OCI-LY1 (cell line): ENCODE measurements at regions not wholly inside any gene's neighbourhood (a gene's known extent, or its start where the extent isn't known, plus 50 kb on each side); places are given as distances from the start of the nearest gene placed in this dataset.

Experiments used
- H2AFZ ChIP-seq: fragments of 200-600 bp; sonication (generic), shearing (Covaris generic); 2 replicates; pipeline ENCODE4 v1.6.0; 2014; ENCODE audit warnings: antibody characterized with exemption, mild to moderate bottlenecking, low read length
- H3F3A ChIP-seq: fragments of 200-600 bp; sonication (generic), shearing (Covaris generic); 2 replicates; pipeline ENCODE4 v1.6.0; 2014; ENCODE audit warnings: mild to moderate bottlenecking, antibody characterized with exemption, low read length, moderate library complexity; ENCODE audit not compliant: insufficient read depth
- H3K27ac ChIP-seq: fragments of 200-600 bp; sonication (generic); 2 replicates; pipeline ENCODE4 v1.5.1; 2014; ENCODE audit warnings: low read length, mixed run types, mild to moderate bottlenecking, low read depth; ENCODE audit not compliant: poor library complexity, severe bottlenecking
- H3K27me3 ChIP-seq: fragments of 200-600 bp; sonication (generic); 2 replicates; pipeline ENCODE4 v1.6.0; 2014; ENCODE audit warnings: antibody characterized with exemption, mild to moderate bottlenecking, low read length, moderate library complexity; ENCODE audit not compliant: insufficient read depth
- H3K36me3 ChIP-seq: fragments of 200-600 bp; sonication (generic); 2 replicates; pipeline ENCODE4 v1.6.1; 2014; ENCODE audit warnings: mild to moderate bottlenecking, antibody characterized with exemption, low read length, moderate library complexity, mixed read lengths; ENCODE audit not compliant: insufficient read depth
- H3K4me1 ChIP-seq: fragments of 200-600 bp; sonication (generic); 2 replicates; pipeline ENCODE4 v1.5.1; 2014; ENCODE audit warnings: mild to moderate bottlenecking, low read length, moderate library complexity; ENCODE audit not compliant: insufficient read depth, severe bottlenecking
- H3K4me2 ChIP-seq: fragments of 200-600 bp; sonication (generic), shearing (Covaris generic); 2 replicates; pipeline ENCODE4 v1.6.1; 2014; ENCODE audit warnings: low read length
- H3K4me3 ChIP-seq: fragments of 200-600 bp; sonication (generic); 2 replicates; pipeline ENCODE4 v1.5.1; 2014; ENCODE audit warnings: low read length, low read depth, mild to moderate bottlenecking, mixed read lengths; ENCODE audit not compliant: poor library complexity, severe bottlenecking
- H3K79me2 ChIP-seq: fragments of 200-600 bp; shearing (Covaris generic); 2 replicates; pipeline ENCODE4 v1.6.1; 2016; ENCODE audit warnings: mixed run types, low read length, mixed read lengths; ENCODE audit not compliant: insufficient read depth
- H3K9ac ChIP-seq: fragments of 200-600 bp; sonication (generic), shearing (Covaris generic); 2 replicates; pipeline ENCODE4 v1.6.1; 2014; ENCODE audit warnings: mild to moderate bottlenecking, low read length, mixed read lengths
- H3K9me2 ChIP-seq: fragments of 200-600 bp; sonication (generic), shearing (Covaris generic); 2 replicates; pipeline ENCODE4 v1.6.1; 2014; ENCODE audit warnings: low read depth, mild to moderate bottlenecking, low read length, mixed read lengths
- H3K9me3 ChIP-seq: fragments of 200-600 bp; shearing (Covaris generic); 2 replicates; pipeline ENCODE4 v1.6.1; 2014; ENCODE audit warnings: low read length, mixed read lengths
- H4K20me1 ChIP-seq: fragments of 200-600 bp; sonication (generic), shearing (Covaris generic); 2 replicates; pipeline ENCODE4 v1.6.0; 2016; ENCODE audit warnings: mild to moderate bottlenecking, low read length; ENCODE audit not compliant: insufficient read depth
- EZH2 ChIP-seq: fragments of 200-600 bp; sonication (generic), shearing (Covaris generic); IDR thresholded peaks from 2 replicates; pipeline ENCODE4 v1.8.0; 2017; ENCODE audit warnings: borderline replicate concordance, mixed run types, mild to moderate bottlenecking, antibody characterized with exemption, low read length, moderate library complexity, mixed read lengths
- TF ChIP-seq, protein P1 (sequence below): fragments of 200-600 bp; sonication (generic), shearing (Covaris generic); IDR thresholded peaks from 2 replicates; pipeline ENCODE4 v1.5.1; 2017; ENCODE audit warnings: mild to moderate bottlenecking, antibody characterized with exemption, low read length, moderate library complexity, mixed read lengths

DNA sequence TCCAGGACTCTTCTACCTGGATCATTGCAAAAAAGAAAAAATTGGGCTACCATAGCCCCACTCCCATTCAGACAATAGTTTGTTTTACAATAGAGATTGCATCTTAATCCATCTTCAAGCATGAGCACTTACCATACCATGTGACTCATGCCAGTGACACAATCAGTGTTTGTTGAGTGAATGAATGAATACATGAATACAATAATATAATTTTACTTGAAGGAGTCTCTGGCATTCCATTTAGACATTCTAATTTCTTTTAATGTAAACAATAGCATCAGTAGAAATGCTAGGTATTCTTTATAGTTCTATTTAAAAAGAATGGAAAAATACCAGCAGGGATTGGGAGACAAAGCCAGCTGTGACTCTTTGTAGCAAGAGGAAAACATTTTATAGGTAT, 141.6 kb upstream of the AKR1E2 start:
- Histone ChIP-seq H3K36me3 (no peaks in the 10 kb centered on the region), H3K9ac (no peak overlapping the region), H3K9me3 (no peaks in the 10 kb centered on the region), H3K4me1 (no peaks in the 10 kb centered on the region), H4K20me1 (no peaks in the 10 kb centered on the region), H3K27me3 (no peaks in the 10 kb centered on the region), H3K27ac (no peak overlapping the region), H3F3A (no peaks in the 10 kb centered on the region), H3K9me2 (no peaks in the 10 kb centered on the region), H3K4me2 (no peak overlapping the region), H2AFZ (no peak overlapping the region), H3K4me3 (no peak overlapping the region), H3K79me2 (no peaks in the 10 kb centered on the region)
- TF ChIP-seq, protein P1, sequence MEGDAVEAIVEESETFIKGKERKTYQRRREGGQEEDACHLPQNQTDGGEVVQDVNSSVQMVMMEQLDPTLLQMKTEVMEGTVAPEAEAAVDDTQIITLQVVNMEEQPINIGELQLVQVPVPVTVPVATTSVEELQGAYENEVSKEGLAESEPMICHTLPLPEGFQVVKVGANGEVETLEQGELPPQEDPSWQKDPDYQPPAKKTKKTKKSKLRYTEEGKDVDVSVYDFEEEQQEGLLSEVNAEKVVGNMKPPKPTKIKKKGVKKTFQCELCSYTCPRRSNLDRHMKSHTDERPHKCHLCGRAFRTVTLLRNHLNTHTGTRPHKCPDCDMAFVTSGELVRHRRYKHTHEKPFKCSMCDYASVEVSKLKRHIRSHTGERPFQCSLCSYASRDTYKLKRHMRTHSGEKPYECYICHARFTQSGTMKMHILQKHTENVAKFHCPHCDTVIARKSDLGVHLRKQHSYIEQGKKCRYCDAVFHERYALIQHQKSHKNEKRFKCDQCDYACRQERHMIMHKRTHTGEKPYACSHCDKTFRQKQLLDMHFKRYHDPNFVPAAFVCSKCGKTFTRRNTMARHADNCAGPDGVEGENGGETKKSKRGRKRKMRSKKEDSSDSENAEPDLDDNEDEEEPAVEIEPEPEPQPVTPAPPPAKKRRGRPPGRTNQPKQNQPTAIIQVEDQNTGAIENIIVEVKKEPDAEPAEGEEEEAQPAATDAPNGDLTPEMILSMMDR = no peak
- no peak for TF ChIP-seq EZH2

DNA sequence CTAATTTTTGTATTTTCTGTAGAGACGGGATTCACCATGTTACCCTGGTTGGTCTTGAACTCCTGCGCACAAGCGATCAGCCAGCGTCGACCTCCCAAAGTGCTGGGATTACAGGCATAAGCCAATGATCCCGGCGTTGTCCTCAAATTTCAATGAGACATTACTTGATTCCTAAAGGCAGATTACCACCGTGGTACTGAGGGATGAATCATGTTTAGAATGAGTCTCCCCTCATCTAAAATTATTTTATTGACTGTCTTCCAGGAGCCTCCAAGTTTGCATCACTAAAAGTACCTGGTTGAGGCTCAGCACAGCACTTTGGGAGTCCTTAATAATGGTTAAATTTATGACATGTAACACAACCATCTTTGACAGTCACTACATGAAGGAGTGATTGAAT, 142.2 kb upstream of the AKR1E2 start:
- Histone ChIP-seq H3K4me2 (no peak overlapping the region), H3K9ac (no peak overlapping the region), H3K79me2 (no peaks in the 10 kb centered on the region), H3K9me3 (no peaks in the 10 kb centered on the region), H3F3A (no peaks in the 10 kb centered on the region), H3K36me3 (no peaks in the 10 kb centered on the region), H4K20me1 (no peaks in the 10 kb centered on the region), H3K4me1 (no peaks in the 10 kb centered on the region), H2AFZ (no peak overlapping the region), H3K9me2 (no peaks in the 10 kb centered on the region), H3K27ac (no peak overlapping the region), H3K27me3 (no peaks in the 10 kb centered on the region), H3K4me3 (no peak overlapping the region)
- no peak for TF ChIP-seq EZH2
- TF ChIP-seq, protein P1 = no peak

DNA sequence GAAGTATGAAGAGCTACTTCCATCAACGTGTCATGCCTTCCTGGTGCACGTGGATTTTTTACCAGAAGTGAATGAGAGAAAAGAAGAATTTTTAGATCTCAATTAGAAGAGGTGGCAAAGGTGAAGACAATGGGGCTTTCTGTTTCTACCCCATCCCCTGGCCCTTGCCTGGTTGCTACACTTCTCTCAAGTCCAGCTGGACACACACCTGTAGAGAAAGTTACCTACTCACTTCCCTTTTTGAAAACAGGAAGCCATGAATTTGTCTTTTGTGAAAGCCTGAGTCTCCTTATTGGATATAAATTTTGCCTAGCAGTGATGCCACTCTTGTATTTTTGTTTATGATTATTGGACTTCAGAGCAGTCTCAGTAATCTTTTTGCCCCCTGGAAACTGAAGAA, 142.9 kb upstream of the AKR1E2 start:
- no peak overlapping the region for H3K9ac ChIP-seq
- H2AFZ ChIP-seq = no peak overlapping the region
- TF ChIP-seq, protein P1 = no peak
- no peak for TF ChIP-seq EZH2
- no peak overlapping the region for H3K27ac ChIP-seq
- no peaks in the 10 kb centered on the region for H3F3A ChIP-seq
- H3K4me2 ChIP-seq = no peak overlapping the region
- H3K9me3 ChIP-seq = no peaks in the 10 kb centered on the region
- no peak overlapping the region for H3K4me3 ChIP-seq
- no peaks in the 10 kb centered on the region for H3K79me2 ChIP-seq
- H3K4me1 ChIP-seq = no peaks in the 10 kb centered on the region
- no peaks in the 10 kb centered on the region for H3K9me2 ChIP-seq
- no peaks in the 10 kb centered on the region for H3K27me3 ChIP-seq
- no peaks in the 10 kb centered on the region for H3K36me3 ChIP-seq
- no peaks in the 10 kb centered on the region for H4K20me1 ChIP-seq
